ENCODE measurements at regions not wholly inside any gene's neighbourhood (a gene's known extent, or its start where the extent isn't known, plus 50 kb on each side); places are given as distances from the start of the nearest gene placed in this dataset.

DNA sequence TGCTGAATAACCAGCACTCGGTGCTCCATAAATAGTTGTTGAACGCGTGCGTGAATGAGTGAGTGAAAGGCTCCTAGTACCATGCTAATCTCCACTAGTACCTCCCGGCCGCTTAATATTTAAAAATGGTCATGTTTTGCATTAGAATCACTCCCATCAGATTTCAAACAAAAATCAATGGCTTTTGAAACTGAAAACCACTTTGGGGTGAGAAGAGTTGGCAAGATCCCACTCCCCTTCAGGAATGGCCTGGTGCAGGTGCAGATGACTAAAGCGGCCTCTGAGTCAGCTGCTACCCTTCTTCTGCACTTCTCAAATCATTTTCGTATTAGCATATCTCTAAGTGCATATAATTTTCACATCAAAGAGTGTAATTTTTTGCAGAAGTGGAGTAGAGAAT, 425.3 kb upstream of the PROK2 start:
- Histone ChIP-seq H3K9ac (no peak overlapping the region), H3K4me2 (no peak overlapping the region), H3K27ac (ENCODE audit: low read depth in 2 of 2, low read length in 1 of 2) (no peak overlapping the region), H3K9me3 (no peaks in the 10 kb centered on the region), H3K9me2 (no peaks in the 10 kb centered on the region), H3F3A (replicated peaks; ENCODE audit: insufficient read depth) (no peaks in the 10 kb centered on the region), H3K79me2 (ENCODE audit: insufficient read depth) (no peaks in the 10 kb centered on the region), H3K4me3 (ENCODE audit: low read depth in 2 of 2, low read length in 1 of 2) (no peak overlapping the region), H3K36me3 (replicated peaks in 1 of 2; ENCODE audit: control insufficient read depth in 1 of 2, insufficient read depth in 2 of 2, low read length in 1 of 2) (no peaks in the 10 kb centered on the region), H3K27me3 (ENCODE audit: insufficient read depth) (no peaks in the 10 kb centered on the region; the same call in 1 of the 2 replicates), H3K4me1 (ENCODE audit: control insufficient read depth in 1 of 2, insufficient read depth in 2 of 2, low read depth in 1 of 2, low read length in 1 of 2) (no peaks in the 10 kb centered on the region), H4K20me1 (ENCODE audit: insufficient read depth) (no peaks in the 10 kb centered on the region), H2AFZ (ENCODE audit: low read depth) (no peak overlapping the region)
- ChIA-PET POLR2A (no interaction called here), CTCF (no interaction called here)
- 77% methylated on average over 8 of the region's 8 CpGs for WGBS (ENCODE audit: low lambda C conversion rate)
- no peak for DNase-seq
- no peak for TF ChIP-seq TAF1 (IDR thresholded peaks at IDR 0.05; ENCODE audit: borderline replicate concordance, low read depth, low read length)
- no peak for TF ChIP-seq RXRA (IDR thresholded peaks at IDR 0.05; ENCODE audit: borderline replicate concordance, low read depth)
- no peak for TF ChIP-seq TEAD4 (IDR thresholded peaks at IDR 0.05; ENCODE audit: borderline replicate concordance, insufficient read depth)
- no peak for TF ChIP-seq TCF12 (IDR thresholded peaks at IDR 0.05)
- TF ChIP-seq, protein P1, sequence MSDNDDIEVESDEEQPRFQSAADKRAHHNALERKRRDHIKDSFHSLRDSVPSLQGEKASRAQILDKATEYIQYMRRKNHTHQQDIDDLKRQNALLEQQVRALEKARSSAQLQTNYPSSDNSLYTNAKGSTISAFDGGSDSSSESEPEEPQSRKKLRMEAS (IDR thresholded peaks at IDR 0.05; ENCODE audit: low read depth) = no peak
- TF ChIP-seq YY1 (IDR thresholded peaks at IDR 0.05; ENCODE audit: low read depth) = no peak
- TF ChIP-seq, protein P2, sequence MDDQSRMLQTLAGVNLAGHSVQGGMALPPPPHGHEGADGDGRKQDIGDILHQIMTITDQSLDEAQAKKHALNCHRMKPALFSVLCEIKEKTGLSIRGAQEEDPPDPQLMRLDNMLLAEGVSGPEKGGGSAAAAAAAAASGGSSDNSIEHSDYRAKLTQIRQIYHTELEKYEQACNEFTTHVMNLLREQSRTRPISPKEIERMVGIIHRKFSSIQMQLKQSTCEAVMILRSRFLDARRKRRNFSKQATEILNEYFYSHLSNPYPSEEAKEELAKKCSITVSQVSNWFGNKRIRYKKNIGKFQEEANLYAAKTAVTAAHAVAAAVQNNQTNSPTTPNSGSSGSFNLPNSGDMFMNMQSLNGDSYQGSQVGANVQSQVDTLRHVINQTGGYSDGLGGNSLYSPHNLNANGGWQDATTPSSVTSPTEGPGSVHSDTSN (IDR thresholded peaks at IDR 0.05) = no peak
- TF ChIP-seq NRF1 (IDR thresholded peaks at IDR 0.05; ENCODE audit: low read depth, low read length) = no peak
- TF ChIP-seq MEF2A (IDR thresholded peaks at IDR 0.05; ENCODE audit: borderline replicate concordance, low read depth) = no peak
- TF ChIP-seq POLR2AphosphoS5 (IDR thresholded peaks at IDR 0.05; ENCODE audit: low read depth, low read length) = no peak
- no peak for TF ChIP-seq EP300 (IDR thresholded peaks at IDR 0.05; ENCODE audit: borderline replicate concordance in 1 of 2, low read depth in 1 of 2, low read length in 1 of 2)
- TF ChIP-seq JUND (IDR thresholded peaks at IDR 0.05) = no peak
- TF ChIP-seq RCOR1 (IDR thresholded peaks at IDR 0.05; ENCODE audit: low read length) = no peak
- no peak for TF ChIP-seq EZH2phosphoT487 (IDR thresholded peaks at IDR 0.05; ENCODE audit: borderline replicate concordance, low read depth)
- TF ChIP-seq SIN3A (IDR thresholded peaks at IDR 0.05; ENCODE audit: borderline replicate concordance, low read depth, low read length) = no peak
- TF ChIP-seq SMC3 (IDR thresholded peaks at IDR 0.05; ENCODE audit: low read depth, low read length) = no peak
- TF ChIP-seq NFIC (IDR thresholded peaks at IDR 0.05; ENCODE audit: borderline replicate concordance) = no peak
- TF ChIP-seq, protein P3, sequence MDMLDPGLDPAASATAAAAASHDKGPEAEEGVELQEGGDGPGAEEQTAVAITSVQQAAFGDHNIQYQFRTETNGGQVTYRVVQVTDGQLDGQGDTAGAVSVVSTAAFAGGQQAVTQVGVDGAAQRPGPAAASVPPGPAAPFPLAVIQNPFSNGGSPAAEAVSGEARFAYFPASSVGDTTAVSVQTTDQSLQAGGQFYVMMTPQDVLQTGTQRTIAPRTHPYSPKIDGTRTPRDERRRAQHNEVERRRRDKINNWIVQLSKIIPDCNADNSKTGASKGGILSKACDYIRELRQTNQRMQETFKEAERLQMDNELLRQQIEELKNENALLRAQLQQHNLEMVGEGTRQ (IDR thresholded peaks at IDR 0.05; ENCODE audit: borderline replicate concordance, low read depth, low read length) = no peak

DNA sequence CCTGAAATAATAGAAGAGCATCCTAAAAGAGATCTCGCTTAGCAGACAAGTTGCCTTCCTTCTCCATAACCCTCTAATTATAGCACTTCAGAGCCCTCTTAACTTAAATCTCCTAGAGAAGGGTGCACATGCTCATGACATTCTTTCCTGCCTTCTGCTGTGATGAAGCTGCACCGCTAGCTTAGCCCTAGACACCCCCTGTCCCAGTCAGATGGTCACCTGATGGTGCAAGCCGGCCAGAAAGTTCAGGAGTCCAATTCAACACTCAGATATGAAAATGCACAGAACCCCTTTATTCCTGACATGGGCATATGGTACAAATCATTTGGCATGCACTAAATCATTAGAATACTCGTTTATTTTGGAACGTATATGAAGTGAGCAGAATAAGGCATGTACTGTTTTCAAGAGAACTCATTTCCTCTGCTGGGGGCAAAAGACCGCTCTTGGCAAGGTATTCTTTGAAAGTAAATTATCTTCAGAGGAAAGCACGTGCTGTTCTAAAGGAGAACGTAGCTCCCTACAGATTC, 420.4 kb upstream of the PROK2 start:
- Histone ChIP-seq H3K9me2 (no peaks in the 10 kb centered on the region), H3K27ac (ENCODE audit: low read depth in 2 of 2, low read length in 1 of 2) (no peak overlapping the region), H3K36me3 (replicated peaks in 1 of 2; ENCODE audit: control insufficient read depth in 1 of 2, insufficient read depth in 2 of 2, low read length in 1 of 2) (no peaks in the 10 kb centered on the region), H3K4me2 (no peak overlapping the region), H4K20me1 (ENCODE audit: insufficient read depth) (no peaks in the 10 kb centered on the region), H3K27me3 (ENCODE audit: insufficient read depth) (no peaks in the 10 kb centered on the region; the same call in 1 of the 2 replicates), H3K9me3 (no peaks in the 10 kb centered on the region), H2AFZ (ENCODE audit: low read depth) (no peak overlapping the region), H3K4me3 (ENCODE audit: low read depth in 2 of 2, low read length in 1 of 2) (no peak overlapping the region), H3K9ac (no peak overlapping the region), H3K4me1 (ENCODE audit: control insufficient read depth in 1 of 2, insufficient read depth in 2 of 2, low read depth in 1 of 2, low read length in 1 of 2) (no peaks in the 10 kb centered on the region; a peak in 1 of 4 replicates), H3F3A (replicated peaks; ENCODE audit: insufficient read depth) (no peaks in the 10 kb centered on the region), H3K79me2 (ENCODE audit: insufficient read depth) (no peaks in the 10 kb centered on the region)
- DNase-seq = no peak
- 47% methylated on average over 8 of the region's 8 CpGs for WGBS (ENCODE audit: low lambda C conversion rate)
- CTCF ChIA-PET = interaction anchor here (1.5 kb wide), 1 partner anchor 9 kb away, joined by 5 read pairs; no protein-coding TSS in a partner anchor
- POLR2A ChIA-PET = no interaction called here
- TF ChIP-seq RXRA (IDR thresholded peaks at IDR 0.05; ENCODE audit: borderline replicate concordance, low read depth) (no peak), NFIC (IDR thresholded peaks at IDR 0.05; ENCODE audit: borderline replicate concordance) (no peak), TCF12 (IDR thresholded peaks at IDR 0.05) (no peak)
